Peyer's patch (tissue), 4 donors: ENCODE measurements at regions not wholly inside any gene's neighbourhood (a gene's known extent, or its start where the extent isn't known, plus 50 kb on each side); places are given as distances from the start of the nearest gene placed in this dataset.

ENCODE experiments used
- CTCF ChIP-seq, 6 experiments: fragments of 450-650 bp in 4 of 6; fragments of 200-600 bp in 2 of 6; sonication (generic) in 1 of 6; IDR thresholded peaks; one replicate each; pipeline ENCODE4 v1.5.1; 2017 to 2019; ENCODE audit warnings: antibody characterized with exemption in 6 of 6, mild to moderate bottlenecking in 3 of 6, moderate library complexity in 1 of 6
- POLR2A ChIP-seq, 2 donors: fragments of 450-650 bp; IDR thresholded peaks; one replicate each; pipeline ENCODE4 v1.5.1; 2017; ENCODE audit warnings: antibody characterized with exemption in 2 of 2, mild to moderate bottlenecking in 2 of 2, moderate library complexity in 2 of 2

GRCh38 chr12:68434391-68435298 is 102.5 kb upstream of the MDM1 start:
- TF ChIP-seq CTCF (IDR thresholded peaks at IDR 0.05) (no peak), POLR2A (IDR thresholded peaks at IDR 0.05) (no peak)
